NCI-H460 (cell line): ENCODE measurements at regions not wholly inside any gene's neighbourhood (a gene's known extent, or its start where the extent isn't known, plus 50 kb on each side); places are given as distances from the start of the nearest gene placed in this dataset.

Experiments used
- DNase-seq: peaks from one replicate; pipeline ENCODE4 v3.0.0-alpha.2; 2016; ENCODE audit warnings: low read depth; ENCODE audit errors: extremely low read depth

GRCh38 chr1:219292341-219292740 lies 118.7 kb downstream of the LYPLAL1 start:
- DNase-seq = no peak

- no peak for DNase-seq
Measured at GRCh38 chr1:219289171-219289570, 115.5 kb downstream of the LYPLAL1 start.

GRCh38 chr1:219283541-219283940 lies 109.9 kb downstream of the LYPLAL1 start:
- no peak for DNase-seq

GRCh38 chr1:219281831-219282230 lies 108.2 kb downstream of the LYPLAL1 start:
- DNase-seq = no peak

- no peak for DNase-seq
Measured at GRCh38 chr1:219279017-219279770, 105.5 kb downstream of the LYPLAL1 start.

- no peak for DNase-seq
Measured at GRCh38 chr1:219278288-219278687, 104.6 kb downstream of the LYPLAL1 start.

GRCh38 chr1:219277304-219278105 lies 103.8 kb downstream of the LYPLAL1 start:
- DNase-seq = no peak

GRCh38 chr1:219276049-219276738 lies 102.5 kb downstream of the LYPLAL1 start:
- no peak for DNase-seq

GRCh38 chr1:219273088-219273686 lies 99.5 kb downstream of the LYPLAL1 start:
- peak; percentile 25 for DNase-seq

- DNase-seq = no peak
Measured at GRCh38 chr1:219271818-219272535, 98.3 kb downstream of the LYPLAL1 start.

- no peak for DNase-seq
Measured at GRCh38 chr1:219269171-219269570, 95.5 kb downstream of the LYPLAL1 start.

- DNase-seq = peak; percentile 69
Measured at GRCh38 chr1:219266524-219266923, 92.8 kb downstream of the LYPLAL1 start.

- DNase-seq = peak; percentile 89
Measured at GRCh38 chr1:219265026-219265515, 91.4 kb downstream of the LYPLAL1 start.

- peak; percentile 51 for DNase-seq
Measured at GRCh38 chr1:219264561-219264960, 90.9 kb downstream of the LYPLAL1 start.
